Left lung (tissue), 4 donors: ENCODE measurements at regions not wholly inside any gene's neighbourhood (a gene's known extent, or its start where the extent isn't known, plus 50 kb on each side); places are given as distances from the start of the nearest gene placed in this dataset.

ENCODE experiments used
- ATAC-seq: fragments of 200-7000 bp; cut with Tn5 transposase; one replicate; pipeline ENCODE4 v1.9.1; 2020; ENCODE audit warnings: moderate library complexity
- DNase-seq, 4 donors: peaks; one replicate each; pipeline ENCODE4 v3.0.0-alpha.2; 2013 to 2020
- H3K27ac ChIP-seq, 2 donors: fragments of 200-600 bp; sonication (generic) in 1 of 2; one replicate each; pipeline versions ENCODE4 v1.5.0 to v1.8.0; 2020 to 2021
- H3K27me3 ChIP-seq, 2 donors: fragments of 200-600 bp; sonication (generic) in 1 of 2; one replicate each; pipeline versions ENCODE4 v1.5.0 to v1.8.0; 2020 to 2021
- H3K36me3 ChIP-seq, 2 donors: fragments of 200-600 bp; sonication (generic) in 1 of 2; one replicate each; pipeline versions ENCODE4 v1.5.0 to v1.8.0; 2020 to 2021
- H3K4me1 ChIP-seq, 2 donors: fragments of 200-600 bp; one replicate each; pipeline ENCODE4 v1.8.0; 2021
- H3K4me3 ChIP-seq, 2 donors: fragments of 200-600 bp; sonication (generic) in 1 of 2; one replicate each; pipeline versions ENCODE4 v1.5.0 to v1.8.0; 2020 to 2021; ENCODE audit warnings: mild to moderate bottlenecking in 1 of 2
- H3K9me3 ChIP-seq, 2 donors: fragments of 200-600 bp; sonication (generic) in 1 of 2; one replicate each; pipeline versions ENCODE4 v1.5.0 to v1.8.0; 2020 to 2021
- CTCF ChIP-seq, 2 donors: fragments of 200-600 bp; sonication (generic) in 1 of 2; IDR thresholded peaks; one replicate each; pipeline versions ENCODE4 v1.5.0 to v1.8.0; 2021; ENCODE audit warnings: antibody characterized with exemption in 2 of 2
- intact Hi-C, 2 donors: fragments of 100-400 bp; cut with DNase I; formaldehyde crosslinking; loops; one replicate each; pipeline versions ENCODE4 v1.11.2 to v1.14.2; 2022
- donor health status: DM: no; HTN: yes; CAD: no.
- donor health status: DM: no; HTN: no; CAD: no.

GRCh38 chr3:72548981-72549380, 299.3 kb downstream of the SHQ1 start:
- no peak for DNase-seq
- ATAC-seq: no peak
- TF ChIP-seq CTCF (IDR thresholded peaks at IDR 0.05): no peak
- intact Hi-C loops: no loop called here
- Histone ChIP-seq H3K27ac (no peak overlapping the region), H3K27me3 (no peaks in the 10 kb centered on the region), H3K9me3 (no peaks in the 10 kb centered on the region), H3K4me3 (no peak overlapping the region), H3K4me1 (peaks cover 0 to 14% of the 10 kb centered on the region in 2 donors), H3K36me3 (no peaks in the 10 kb centered on the region)

GRCh38 chr3:72548461-72548860, 299.8 kb downstream of the SHQ1 start:
- Histone ChIP-seq H3K36me3 (no peaks in the 10 kb centered on the region), H3K9me3 (no peaks in the 10 kb centered on the region), H3K4me1 (peaks cover 0 to 14% of the 10 kb centered on the region in 2 donors), H3K4me3 (no peak overlapping the region), H3K27ac (no peak overlapping the region), H3K27me3 (no peaks in the 10 kb centered on the region)
- DNase-seq: no peak
- no peak for TF ChIP-seq CTCF (IDR thresholded peaks at IDR 0.05)
- ATAC-seq: no peak
- intact Hi-C loops: no loop called here

GRCh38 chr3:72547183-72547582, 301.1 kb downstream of the SHQ1 start:
- intact Hi-C loops: no loop called here
- Histone ChIP-seq H3K4me3 (no peak overlapping the region), H3K27ac (no peak overlapping the region), H3K4me1 (peaks cover 0 to 14% of the 10 kb centered on the region in 2 donors), H3K36me3 (no peaks in the 10 kb centered on the region), H3K9me3 (no peaks in the 10 kb centered on the region), H3K27me3 (no peaks in the 10 kb centered on the region)
- DNase-seq (no peak), ATAC-seq (no peak)
- no peak for TF ChIP-seq CTCF (IDR thresholded peaks at IDR 0.05)

GRCh38 chr3:72544239-72544638, 304.0 kb downstream of the SHQ1 start:
- DNase-seq: no peak
- H3K9me3 ChIP-seq: no peaks in the 10 kb centered on the region
- no peaks in the 10 kb centered on the region for H3K36me3 ChIP-seq
- H3K27me3 ChIP-seq: no peaks in the 10 kb centered on the region
- ATAC-seq: no peak
- TF ChIP-seq CTCF (IDR thresholded peaks at IDR 0.05): no peak
- intact Hi-C loops: no loop called here
- no peak overlapping the region for H3K27ac ChIP-seq
- H3K4me1 ChIP-seq: peaks cover 0 to 4% of the 10 kb centered on the region in 2 donors
- no peak overlapping the region for H3K4me3 ChIP-seq

GRCh38 chr3:72543246-72543645, 305.0 kb downstream of the SHQ1 start:
- Histone ChIP-seq H3K36me3 (no peaks in the 10 kb centered on the region), H3K4me3 (no peak overlapping the region), H3K27ac (no peak overlapping the region), H3K4me1 (no peaks in the 10 kb centered on the region), H3K9me3 (no peaks in the 10 kb centered on the region), H3K27me3 (no peaks in the 10 kb centered on the region)
- ATAC-seq (no peak), DNase-seq (no peak)
- intact Hi-C loops: no loop called here
- TF ChIP-seq CTCF (IDR thresholded peaks at IDR 0.05): no peak
